ENCODE measurements at regions not wholly inside any gene's neighbourhood (a gene's known extent, or its start where the extent isn't known, plus 50 kb on each side); places are given as distances from the start of the nearest gene placed in this dataset.
"Not testable (repeated sequence)": the region's sequence is repeated elsewhere in the genome, so short reads cannot be mapped to it uniquely, and the experiment has no call there.

DNA sequence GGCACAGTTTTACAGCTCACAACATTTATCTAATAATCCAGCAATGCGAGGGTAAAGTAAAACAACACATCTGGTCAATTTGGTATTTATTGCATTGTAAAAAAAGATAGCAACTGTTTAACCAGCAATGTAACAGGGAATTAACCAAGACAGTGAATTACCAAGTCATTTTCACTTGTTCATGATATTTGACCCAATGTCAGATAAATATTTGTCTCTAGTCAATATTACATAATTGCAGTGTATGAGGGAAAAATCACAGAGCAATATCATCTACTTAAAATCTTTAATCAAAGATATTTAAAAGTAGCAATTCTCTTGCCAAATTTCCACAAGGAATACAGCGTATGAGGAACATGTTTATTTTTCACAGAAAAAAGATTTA is 1265.1 kb upstream of the CHAC2 start:
- DNase-seq = no peak

DNA sequence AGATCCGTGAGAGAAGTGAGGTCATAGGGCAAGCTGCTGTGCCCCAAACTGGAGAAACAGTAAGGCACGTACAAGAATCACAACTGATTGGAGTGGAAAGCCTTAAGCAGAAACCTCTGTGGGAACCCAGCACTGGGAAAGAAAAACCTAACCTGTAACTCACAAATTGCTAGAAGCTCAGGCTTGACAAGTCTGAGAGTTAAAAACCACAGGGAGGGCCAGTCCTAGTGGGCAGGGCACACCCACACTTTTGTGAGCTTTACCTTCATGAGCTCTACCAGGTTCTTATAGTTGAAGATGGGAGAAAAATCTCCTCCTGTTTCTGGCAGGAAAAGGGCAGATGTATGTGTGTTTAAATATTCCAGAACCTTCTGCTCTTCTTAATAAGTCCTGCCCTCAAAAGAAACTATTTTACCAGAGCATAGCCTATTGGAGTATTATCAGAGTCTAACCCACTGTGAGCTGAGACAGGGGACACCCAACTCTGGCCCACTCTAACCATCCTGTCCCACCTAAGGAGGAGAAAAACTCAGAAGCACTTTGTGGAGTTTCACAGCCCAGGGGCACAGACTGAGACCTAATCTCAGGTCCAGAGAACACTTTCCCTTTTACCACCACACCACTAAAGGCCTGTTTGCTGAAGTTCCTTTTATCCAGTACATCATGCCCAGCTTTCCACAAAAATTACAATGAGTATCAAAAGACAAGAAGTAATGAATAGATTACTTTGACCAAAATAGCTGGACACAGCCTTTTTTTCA is 1265.7 kb upstream of the CHAC2 start:
- no peak for DNase-seq

DNA sequence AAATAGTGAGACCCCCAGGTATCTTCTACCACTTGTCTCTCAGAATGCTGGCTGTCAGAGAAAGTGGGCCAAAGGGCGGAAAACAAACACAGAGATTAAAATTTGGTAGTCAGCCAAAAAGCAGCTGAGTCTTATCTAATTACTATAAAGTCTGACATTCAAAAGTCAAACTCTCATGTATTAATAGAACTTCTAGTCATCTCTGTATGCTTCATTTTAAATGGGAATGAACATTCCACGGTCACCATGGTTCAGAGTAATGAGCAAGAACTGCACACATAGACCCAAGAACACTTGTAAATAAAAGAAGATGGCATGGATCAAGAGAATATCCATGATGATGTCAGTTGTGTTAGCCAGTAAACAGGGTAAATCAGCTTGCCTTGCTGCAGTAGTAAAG is 1267.0 kb upstream of the CHAC2 start:
- DNase-seq = no peak

DNA sequence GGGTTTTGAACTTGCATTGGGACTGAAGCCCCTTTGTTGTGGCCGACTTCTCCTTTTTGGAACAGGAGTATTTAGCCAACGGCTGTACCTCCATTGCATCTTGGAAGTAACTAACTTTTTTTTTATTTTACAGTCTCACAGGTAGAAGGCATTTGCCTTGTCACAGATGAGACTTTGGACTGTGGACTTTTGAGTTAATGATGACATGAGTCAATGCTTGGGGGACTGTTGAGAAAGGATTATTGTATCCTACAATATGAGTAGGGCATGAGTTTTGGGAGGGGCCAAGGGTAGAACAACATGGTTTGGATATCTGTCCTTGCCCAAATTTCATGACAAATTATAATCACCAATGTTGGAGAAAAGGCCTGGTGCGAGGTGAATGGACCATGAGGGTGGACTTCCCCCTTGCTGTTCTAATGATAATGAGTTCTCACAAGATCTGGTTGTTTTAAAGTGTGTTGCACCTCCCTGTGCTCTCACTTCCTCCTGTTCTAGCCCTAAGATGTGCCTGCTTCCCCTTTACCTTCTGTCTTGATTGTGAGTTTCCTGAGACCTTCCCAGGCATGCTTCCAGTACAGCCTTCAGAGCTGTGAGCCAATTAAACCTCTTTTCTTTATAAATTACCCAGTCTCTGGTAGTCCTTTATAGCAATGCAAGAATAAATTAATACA is 1269.4 kb upstream of the CHAC2 start:
- no peak for DNase-seq

- no peak for DNase-seq
These were observed 1271.8 kb upstream of the CHAC2 start for GRCh38 chr2:52495816-52496215.

DNA sequence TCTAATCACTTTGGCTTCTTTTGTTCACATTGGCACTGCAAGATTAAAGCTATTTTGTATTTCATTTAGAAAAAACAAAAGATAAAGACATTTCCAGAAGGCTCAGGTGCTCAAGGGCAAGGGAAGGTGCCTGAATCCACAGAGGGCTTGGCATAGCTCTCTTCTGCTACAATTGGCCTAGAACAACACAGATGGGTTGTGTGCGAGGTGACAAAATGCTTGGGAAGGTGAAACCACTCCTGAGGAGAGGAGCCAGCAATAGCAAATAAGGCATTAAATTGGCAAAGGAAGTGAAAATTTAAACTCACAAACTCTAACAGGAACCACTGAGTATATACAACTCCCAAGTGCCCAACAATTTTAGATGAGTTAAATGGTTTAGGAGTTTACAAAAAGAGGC is 1290.4 kb upstream of the CHAC2 start:
- no peak for DNase-seq

GRCh38 chr2:52475590-52475989 is 1292.0 kb upstream of the CHAC2 start:
- no peak for DNase-seq

DNA sequence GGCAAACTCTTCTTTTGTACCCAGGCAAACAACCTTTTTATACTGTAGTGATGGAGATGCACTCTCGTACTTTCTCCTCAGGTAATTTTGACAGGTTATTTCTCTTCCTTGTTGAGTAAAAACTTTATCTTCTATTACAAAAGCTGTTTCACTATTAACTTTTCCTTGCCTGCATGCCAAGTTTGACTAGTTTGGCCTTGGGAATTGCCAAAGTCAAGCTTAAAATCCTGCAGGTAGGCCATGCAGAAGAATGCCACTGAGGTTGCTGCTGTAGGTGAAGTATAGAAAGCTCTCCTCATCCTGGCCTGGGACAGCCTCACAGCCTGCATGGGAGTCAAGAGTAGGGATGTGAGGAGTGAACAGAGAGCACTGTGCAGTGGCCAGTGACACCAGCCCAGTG is 1293.5 kb upstream of the CHAC2 start:
- no peak for DNase-seq

DNA sequence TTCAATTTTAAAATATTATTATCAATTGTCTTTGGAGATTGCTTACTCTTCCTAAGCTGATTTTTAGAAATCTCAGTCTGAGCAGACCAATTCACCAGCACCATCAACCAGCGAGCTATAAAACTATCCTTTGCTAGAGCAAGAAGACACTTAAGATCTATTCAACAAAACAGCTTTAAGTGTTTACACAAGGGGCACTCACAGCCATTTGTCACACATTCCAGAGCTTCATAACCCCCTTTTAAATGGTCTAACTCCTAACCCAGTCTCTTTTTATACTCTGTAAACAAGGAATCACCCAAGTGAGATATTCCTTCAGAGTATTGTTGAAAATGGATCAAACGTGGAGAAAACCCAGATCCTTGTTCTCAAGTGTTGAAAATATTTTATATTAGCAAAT is 1294.1 kb upstream of the CHAC2 start:
- no peak for DNase-seq

- DNase-seq = not testable (repeated sequence)
These were observed 1297.1 kb upstream of the CHAC2 start for GRCh38 chr2:52470457-52470856.

GRCh38 chr2:52467189-52467588 is 1300.4 kb upstream of the CHAC2 start:
- no peak for DNase-seq

DNA sequence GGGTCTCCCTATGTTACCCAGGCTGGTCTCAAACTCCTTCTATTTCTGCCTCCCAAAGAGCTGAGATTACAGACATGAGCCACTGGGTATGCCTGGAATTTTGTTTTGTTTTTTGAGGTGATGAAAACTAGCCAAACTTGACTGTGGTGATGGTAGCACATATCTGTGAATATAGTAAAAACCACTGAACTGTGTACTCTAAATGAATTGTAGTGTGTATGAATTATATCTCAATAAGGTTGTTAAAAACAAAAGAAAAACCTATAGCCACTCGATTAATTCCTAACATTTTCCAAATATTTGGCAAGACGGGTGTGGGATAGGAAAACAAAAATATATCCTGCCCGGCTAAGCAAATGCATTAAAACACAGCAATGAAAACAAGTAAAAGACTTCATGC is 1302.3 kb upstream of the CHAC2 start:
- DNase-seq = no peak

DNA sequence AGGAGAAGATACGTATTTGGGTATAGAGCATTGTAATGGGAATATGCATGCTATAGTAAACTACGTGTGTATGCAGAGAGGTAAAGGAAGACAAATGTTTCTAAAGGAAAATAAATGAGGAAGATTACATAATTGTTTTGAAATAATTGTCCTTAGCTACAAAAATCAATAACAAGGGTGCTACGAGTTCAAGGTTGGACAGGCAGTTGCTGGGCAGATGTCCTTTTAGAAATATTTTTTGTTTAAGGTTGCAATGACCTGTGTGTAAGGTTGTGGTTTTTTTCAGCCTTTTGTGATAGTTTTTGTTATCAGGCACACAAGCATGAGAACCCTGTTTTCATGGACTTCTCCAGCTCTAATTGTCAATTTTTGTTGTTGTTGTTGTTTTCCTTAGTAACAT is 1304.1 kb upstream of the CHAC2 start:
- DNase-seq = no peak

DNA sequence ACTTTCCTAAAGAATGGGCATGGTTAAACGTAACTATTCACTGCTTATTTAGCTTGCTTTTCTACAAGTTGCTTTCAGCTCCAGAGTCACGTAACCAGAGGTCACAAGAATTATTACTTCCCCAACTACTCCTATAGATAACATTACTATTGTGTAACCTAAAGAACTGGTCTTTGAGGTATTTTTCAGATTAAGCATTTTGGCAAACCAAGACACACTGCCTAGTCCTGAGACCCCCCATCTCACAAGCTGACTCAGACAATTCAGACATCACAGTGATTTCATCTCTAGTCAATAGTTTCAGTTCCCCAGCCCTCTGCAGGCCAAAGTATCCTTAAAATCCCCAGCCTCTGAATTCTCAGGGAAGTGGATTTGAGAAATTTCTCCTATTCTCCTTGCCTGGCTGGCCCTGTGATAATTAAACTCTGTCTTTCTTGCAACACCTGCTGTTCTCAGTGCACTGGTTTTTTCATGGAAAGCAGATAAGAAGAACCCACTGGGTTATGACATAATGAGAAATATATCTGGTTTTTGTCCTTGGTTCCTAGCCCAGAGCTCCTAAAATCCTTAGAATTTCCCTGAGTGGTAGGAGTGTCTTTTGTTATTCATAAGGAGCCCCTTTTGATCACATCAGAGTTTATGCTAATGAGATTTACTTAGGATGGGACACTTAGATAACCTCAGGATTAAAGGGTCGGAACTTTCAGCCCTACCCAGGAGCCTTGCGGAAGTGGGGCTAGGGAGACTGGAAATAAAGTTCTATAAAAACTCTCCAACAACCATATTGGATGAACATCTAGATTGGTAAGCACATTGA is 1310.8 kb upstream of the CHAC2 start:
- no peak for DNase-seq

DNA sequence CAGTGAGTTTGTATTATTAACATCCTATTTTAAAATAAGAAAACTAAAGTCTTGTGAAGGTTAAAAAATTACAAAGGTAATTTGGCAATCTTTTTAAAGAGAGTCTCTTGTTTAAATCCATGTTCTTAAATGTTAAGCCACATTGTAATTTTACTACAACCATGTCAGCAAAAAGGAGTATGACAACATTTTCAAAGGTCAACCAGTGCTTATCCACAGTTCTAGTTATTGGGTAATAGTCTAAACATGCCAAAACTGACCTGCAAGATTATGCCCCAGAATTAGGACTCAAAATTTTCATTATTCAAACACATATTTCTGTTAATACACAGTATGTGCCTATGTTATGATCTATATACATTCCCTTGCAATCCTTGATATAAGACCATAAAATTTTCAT is 1312.6 kb upstream of the CHAC2 start:
- no peak for DNase-seq

DNA sequence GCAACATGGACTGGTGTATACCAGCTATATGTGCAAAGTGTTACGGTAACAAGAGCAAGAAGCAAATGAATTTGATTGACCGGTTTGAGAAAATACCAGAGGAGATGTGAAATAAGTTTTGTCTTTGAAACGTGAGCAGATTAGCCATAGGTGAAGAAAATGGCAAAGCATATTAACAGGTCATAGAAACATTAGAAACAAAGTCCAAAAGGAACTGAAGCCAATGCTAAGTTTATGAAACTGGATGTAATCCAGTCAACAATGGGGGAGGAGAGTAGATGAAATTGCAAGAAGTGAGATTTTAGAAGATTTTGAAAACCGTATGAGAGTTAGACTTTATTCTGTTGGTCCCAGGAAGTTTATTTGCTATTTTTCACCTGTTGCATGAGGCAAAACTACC is 1315.4 kb upstream of the CHAC2 start:
- no peak for DNase-seq

- DNase-seq = no peak
These were observed 1321.9 kb upstream of the CHAC2 start for GRCh38 chr2:52445686-52446085.

DNA sequence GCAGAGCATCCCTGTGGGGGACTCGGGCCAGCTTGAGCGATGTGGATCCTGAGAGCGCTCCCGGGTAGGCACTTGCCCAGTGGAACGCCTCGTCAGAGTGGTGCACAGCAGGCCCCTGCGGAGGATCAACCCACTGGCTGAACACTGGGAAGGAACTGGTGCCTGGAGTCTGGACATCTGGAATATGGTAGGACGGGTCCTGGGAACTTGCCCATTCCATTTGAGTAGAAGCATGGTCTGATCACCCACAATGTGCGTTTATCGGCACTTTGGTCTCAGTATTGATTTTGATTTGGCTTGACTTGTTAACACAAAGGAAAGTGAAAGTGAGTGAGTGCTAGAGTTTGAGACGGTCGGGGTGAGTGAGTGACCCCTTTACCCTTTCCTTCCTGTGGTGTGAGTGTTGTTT is 1336.2 kb upstream of the CHAC2 start:
- DNase-seq = no peak

DNA sequence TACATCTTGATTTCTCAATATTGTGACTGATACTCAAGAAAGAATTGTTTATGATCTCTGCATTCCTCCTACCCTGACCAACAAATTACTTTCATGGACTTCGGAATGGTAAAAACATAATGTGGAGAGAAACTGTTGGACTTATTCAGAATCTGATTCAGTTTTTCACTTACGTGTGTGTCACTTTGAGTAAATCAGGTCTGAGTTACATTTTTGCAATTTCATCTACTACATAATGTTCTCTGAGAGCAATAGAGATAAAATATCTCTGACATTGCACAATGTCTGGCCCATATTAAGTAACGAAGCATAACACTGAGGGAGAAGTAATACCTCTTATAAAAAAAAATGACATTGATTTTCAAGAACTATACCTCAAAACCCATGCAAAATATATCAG is 1337.9 kb upstream of the CHAC2 start:
- DNase-seq = no peak

- DNase-seq = no peak
These were observed 1338.4 kb upstream of the CHAC2 start for GRCh38 chr2:52429171-52429570.

DNA sequence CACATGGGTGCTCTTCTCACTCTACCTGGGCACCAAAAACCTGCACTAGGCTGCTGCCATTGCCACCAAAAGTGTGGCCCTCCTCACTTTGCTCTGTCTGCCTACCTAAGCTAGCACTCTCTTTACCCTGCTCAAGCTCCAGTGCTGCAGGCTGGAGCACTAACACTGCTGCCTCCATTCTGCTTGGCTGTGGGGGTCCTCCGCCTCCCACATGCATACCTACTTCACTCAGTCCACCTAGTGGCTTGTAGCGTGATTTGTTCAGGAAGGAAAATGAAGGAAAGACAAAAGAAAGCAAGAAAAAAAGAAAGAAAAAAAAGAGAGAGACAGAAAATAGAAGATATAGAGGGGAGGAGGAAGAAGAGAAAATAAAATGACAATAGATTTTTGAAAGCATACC is 1339.4 kb upstream of the CHAC2 start:
- no peak for DNase-seq

GRCh38 chr2:52423655-52424054 is 1343.9 kb upstream of the CHAC2 start:
- DNase-seq = no peak

DNA sequence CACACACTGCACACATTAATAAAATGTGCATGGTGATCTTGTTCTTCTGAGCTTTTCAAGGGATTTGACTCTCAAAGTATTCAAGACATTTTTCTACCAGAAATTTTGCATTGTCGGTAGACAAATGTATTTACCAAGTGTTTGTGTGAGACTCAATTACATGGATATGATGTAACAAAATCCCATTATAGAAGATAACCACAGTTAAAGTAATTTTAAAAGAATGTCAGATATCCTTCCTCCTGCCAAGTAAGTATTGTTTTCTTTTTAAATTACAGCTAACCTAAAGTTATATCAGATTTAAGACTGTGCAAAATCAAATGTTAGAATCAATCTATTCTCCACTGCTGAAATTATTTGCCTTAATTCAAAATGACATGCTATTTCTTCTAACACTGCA is 1344.5 kb upstream of the CHAC2 start:
- no peak for DNase-seq

DNA sequence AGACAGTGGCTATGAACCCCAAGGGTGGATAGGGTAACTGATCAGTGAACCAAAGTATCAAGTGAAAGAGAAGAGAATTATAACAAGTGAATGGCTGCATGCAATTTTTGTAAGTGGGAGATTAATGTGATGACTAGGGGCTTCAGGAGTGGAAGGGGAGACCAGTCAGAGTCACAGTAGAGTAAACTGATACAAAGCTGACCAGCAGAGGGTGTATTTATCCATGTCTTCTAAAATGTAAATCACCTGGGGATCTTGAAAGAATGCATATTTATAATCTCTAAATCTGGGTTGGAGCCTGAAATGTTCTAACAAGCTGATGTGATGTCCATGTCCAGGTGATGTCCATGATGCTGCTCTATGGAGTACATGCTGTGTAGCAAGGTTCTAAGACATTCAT is 1351.3 kb upstream of the CHAC2 start:
- no peak for DNase-seq

Data from NCI-H1694 treated with DMSO at 0.1 percent for 48 hours (cell line).